ENCODE measurements at regions not wholly inside any gene's neighbourhood (a gene's known extent, or its start where the extent isn't known, plus 50 kb on each side); places are given as distances from the start of the nearest gene placed in this dataset.

DNA sequence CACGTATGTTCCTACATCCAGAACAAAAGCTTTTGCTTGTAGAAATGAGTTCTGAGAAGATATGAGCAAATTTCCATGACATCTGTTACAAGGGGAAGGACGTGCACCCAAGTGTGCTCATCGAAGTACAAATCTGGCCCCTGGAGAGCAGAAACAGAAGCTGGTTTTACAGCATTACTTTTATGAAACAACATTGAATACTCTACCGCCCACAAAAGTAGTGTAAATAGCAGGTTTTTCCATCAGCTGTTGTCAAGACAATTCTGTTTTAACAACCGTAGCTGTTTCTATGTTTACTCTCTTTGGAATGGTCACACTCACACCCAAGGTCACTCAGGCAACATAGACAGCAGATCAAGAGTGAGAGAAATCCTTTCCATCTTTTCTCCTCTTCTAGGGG is 114.2 kb upstream of the SSTR4 start:
- H3K4me3 ChIP-seq (ENCODE audit: low read depth, low read length): no peak overlapping the region

DNA sequence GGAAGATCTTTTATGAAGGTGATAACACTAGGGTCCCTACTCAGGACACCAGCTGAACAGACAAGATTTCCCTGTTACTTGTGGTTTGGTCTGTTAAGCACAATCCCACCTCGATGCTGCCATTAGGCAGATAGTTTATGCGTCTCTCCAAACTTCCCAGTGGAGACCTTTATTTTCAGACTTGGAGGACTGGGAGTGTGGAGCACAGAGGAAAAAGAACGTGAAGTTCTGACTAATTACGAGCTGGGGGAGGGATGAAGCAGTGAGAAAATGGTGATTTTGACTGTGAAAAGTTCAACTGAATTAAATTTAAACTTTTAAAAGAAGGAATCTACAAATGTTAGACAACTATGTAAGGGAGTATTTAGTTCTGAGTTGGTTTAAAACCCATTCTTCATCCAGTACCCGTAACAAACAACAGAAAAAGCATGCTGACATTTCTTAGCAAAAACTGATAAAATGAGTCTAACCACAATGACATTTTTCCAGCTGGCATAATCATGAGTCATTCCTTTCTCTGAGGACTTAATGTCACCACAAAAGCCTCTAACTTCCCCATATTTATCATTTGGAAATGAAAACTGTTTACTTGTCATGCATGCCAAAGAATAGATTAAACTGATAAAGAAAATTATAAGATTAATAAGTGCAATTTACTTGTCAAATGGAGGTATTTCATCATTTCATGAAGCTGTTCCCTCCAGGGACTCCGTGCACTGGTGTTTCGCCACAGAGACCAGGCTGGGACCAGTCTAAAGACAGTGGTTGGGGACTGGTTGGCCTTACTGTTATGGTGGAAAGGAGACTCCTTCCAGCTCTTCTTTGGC is 113.3 kb upstream of the SSTR4 start:
- Histone ChIP-seq H3K27me3 (ENCODE audit: control insufficient read depth, insufficient read depth, low read length) (0 out of 2 replicates have a peak, but pooled peaks cover 5% of the 10 kb centered on the region), H3K36me3 (ENCODE audit: control insufficient read depth, insufficient read depth, low read length) (no peaks in the 10 kb centered on the region), H3K9me3 (ENCODE audit: control insufficient read depth, insufficient read depth, low read depth, low read length) (no peaks in the 10 kb centered on the region), H3K4me3 (ENCODE audit: low read depth, low read length) (no peak overlapping the region), H3K27ac (ENCODE audit: low read depth, low read length) (no peak overlapping the region), H3K4me1 (ENCODE audit: control insufficient read depth, insufficient read depth, low read length) (no peaks in the 10 kb centered on the region), H3K9ac (ENCODE audit: low read length) (no peak overlapping the region)

More for the DNA sequence above, 114.2 kb upstream of the SSTR4 start:
- Histone ChIP-seq H3K9ac (ENCODE audit: low read length) (no peak overlapping the region), H3K27ac (ENCODE audit: low read depth, low read length) (no peak overlapping the region), H3K4me1 (ENCODE audit: control insufficient read depth, insufficient read depth, low read length) (peaks cover 3% of the 10 kb centered on the region; the same call in 1 of the 2 replicates), H3K27me3 (ENCODE audit: control insufficient read depth, insufficient read depth, low read length) (no peaks in the 10 kb centered on the region), H3K36me3 (ENCODE audit: control insufficient read depth, insufficient read depth, low read length) (no peaks in the 10 kb centered on the region), H3K9me3 (ENCODE audit: control insufficient read depth, insufficient read depth, low read depth, low read length) (no peaks in the 10 kb centered on the region)

DNA sequence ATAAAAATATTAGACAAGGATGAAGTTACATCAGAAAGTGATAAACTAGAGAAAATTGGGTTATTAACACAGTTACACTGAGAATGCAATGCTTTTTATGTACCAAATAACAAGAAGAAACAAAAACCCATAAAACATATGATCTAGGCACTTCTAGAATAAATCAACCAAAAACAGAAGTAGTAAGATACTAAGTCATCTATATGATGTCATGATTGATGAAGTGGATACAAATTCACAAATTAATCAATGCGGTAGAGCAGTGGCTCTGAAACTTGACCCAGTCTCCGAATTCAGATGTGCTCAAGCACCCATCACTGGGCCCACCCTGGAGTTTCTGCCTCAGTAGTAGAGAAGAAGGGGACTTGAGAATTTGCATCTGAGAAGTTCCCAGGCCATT is 112.1 kb upstream of the SSTR4 start:
- H3K9me3 ChIP-seq (ENCODE audit: control insufficient read depth, insufficient read depth, low read depth, low read length): no peaks in the 10 kb centered on the region
- H3K4me3 ChIP-seq (ENCODE audit: low read depth, low read length): no peak overlapping the region
- no peak overlapping the region for H3K9ac ChIP-seq (ENCODE audit: low read length)
- no peaks in the 10 kb centered on the region for H3K4me1 ChIP-seq (ENCODE audit: control insufficient read depth, insufficient read depth, low read length)
- 0 out of 2 replicates have a peak, but pooled peaks cover 5% of the 10 kb centered on the region for H3K27me3 ChIP-seq (ENCODE audit: control insufficient read depth, insufficient read depth, low read length)
- no peaks in the 10 kb centered on the region for H3K36me3 ChIP-seq (ENCODE audit: control insufficient read depth, insufficient read depth, low read length)
- no peak overlapping the region for H3K27ac ChIP-seq (ENCODE audit: low read depth, low read length)

DNA sequence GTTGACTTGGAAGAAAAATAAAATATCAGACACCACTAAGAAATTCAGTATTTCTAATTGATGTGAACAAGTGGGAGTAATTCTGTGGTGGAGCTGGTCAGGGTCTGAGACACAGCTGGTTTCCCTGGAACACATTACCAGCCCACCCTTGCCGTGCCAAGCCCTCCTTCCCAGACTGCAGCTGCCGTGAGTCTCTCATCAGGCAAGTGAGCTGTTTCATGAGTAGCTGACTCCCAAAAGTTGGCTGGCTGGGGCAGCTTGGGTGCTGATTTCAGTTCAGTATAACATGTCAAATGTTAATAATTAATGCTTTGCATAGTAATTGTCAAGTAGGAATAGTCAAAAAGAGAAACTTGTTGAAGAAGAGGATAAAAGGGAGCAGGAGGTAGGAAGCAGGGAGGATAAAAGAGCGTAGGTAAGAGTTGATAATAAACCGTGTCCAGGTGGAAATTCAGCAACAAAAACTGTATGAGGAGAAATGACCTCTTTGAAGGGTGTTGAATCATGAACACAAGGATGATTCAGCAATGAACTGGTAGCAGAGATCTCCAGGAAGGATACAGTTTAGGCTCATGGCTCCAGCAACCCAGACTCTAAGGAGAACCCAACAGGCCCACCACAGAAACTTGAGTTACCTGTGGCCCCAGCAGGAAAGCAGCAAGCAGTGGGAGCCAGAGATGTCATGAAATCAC is 110.9 kb upstream of the SSTR4 start:
- H3K9me3 ChIP-seq (ENCODE audit: control insufficient read depth, insufficient read depth, low read depth, low read length): no peaks in the 10 kb centered on the region
- H3K4me1 ChIP-seq (ENCODE audit: control insufficient read depth, insufficient read depth, low read length): no peaks in the 10 kb centered on the region
- no peaks in the 10 kb centered on the region for H3K36me3 ChIP-seq (ENCODE audit: control insufficient read depth, insufficient read depth, low read length)
- 0 out of 2 replicates have a peak, but pooled peaks cover 5% of the 10 kb centered on the region for H3K27me3 ChIP-seq (ENCODE audit: control insufficient read depth, insufficient read depth, low read length)
- no peak overlapping the region for H3K9ac ChIP-seq (ENCODE audit: low read length)
- H3K27ac ChIP-seq (ENCODE audit: low read depth, low read length): no peak overlapping the region
- H3K4me3 ChIP-seq (ENCODE audit: low read depth, low read length): no peak overlapping the region

DNA sequence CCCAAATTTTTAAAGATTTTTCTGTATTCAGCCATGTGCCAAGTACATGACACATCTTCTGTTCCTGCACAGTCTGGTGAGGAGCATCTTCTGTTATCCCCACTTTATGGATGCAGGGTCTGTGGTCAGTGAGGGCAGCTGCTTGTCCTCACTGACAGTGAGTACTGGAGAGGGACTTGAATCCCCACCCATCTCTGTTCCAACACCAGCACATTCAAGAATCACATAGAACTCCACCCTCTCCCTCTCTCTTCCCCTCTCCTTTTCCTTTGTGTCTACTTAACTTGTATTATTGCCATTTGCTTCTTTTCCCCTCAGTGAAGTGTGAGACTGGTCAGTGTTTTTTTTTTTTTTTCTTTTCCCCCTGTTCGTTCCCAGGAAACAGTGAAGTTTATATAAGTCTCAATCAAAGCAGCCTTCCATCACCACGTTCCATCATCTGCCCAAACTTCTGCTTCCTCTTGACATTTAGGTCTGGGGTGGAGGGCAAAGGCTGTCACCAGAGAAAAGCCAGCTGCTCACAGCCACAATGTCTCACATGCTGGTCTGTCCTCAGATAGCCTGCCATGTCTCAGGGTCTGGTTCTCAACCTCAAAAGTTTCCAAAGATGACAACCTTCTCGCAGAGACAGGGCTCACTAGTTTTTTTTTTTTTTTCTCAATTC is 110.0 kb upstream of the SSTR4 start:
- no peaks in the 10 kb centered on the region for H3K36me3 ChIP-seq (ENCODE audit: control insufficient read depth, insufficient read depth, low read length)
- no peak overlapping the region for H3K9ac ChIP-seq (ENCODE audit: low read length)
- H3K4me1 ChIP-seq (ENCODE audit: control insufficient read depth, insufficient read depth, low read length): no peaks in the 10 kb centered on the region
- H3K27ac ChIP-seq (ENCODE audit: low read depth, low read length): no peak overlapping the region
- 0 out of 2 replicates have a peak, but pooled peaks cover 5% of the 10 kb centered on the region for H3K27me3 ChIP-seq (ENCODE audit: control insufficient read depth, insufficient read depth, low read length)
- no peaks in the 10 kb centered on the region for H3K9me3 ChIP-seq (ENCODE audit: control insufficient read depth, insufficient read depth, low read depth, low read length)
- H3K4me3 ChIP-seq (ENCODE audit: low read depth, low read length): no peak overlapping the region

DNA sequence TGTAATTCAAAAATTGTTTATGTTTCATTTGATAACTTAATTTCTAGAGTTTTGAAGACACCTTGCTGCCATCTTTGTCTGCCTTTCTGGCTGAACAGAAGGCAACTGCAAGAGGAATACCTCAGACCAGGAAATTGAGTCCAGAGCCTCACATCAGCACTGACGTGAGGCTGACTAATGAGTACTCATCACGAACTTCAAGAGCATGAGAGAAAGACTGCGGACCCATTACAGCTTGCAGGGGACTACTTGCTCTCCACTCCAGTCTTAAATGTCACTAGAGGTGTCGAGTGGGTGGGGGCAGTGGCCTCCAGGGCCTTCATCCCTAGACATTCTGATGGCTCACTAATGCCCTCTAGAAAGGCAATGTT is 109.5 kb upstream of the SSTR4 start:
- Histone ChIP-seq H3K9me3 (ENCODE audit: control insufficient read depth, insufficient read depth, low read depth, low read length) (no peaks in the 10 kb centered on the region), H3K4me3 (ENCODE audit: low read depth, low read length) (no peak overlapping the region), H3K4me1 (ENCODE audit: control insufficient read depth, insufficient read depth, low read length) (no peaks in the 10 kb centered on the region), H3K27me3 (ENCODE audit: control insufficient read depth, insufficient read depth, low read length) (0 out of 2 replicates have a peak, but pooled peaks cover 5% of the 10 kb centered on the region), H3K27ac (ENCODE audit: low read depth, low read length) (no peak overlapping the region), H3K9ac (ENCODE audit: low read length) (no peak overlapping the region), H3K36me3 (ENCODE audit: control insufficient read depth, insufficient read depth, low read length) (no peaks in the 10 kb centered on the region)

DNA sequence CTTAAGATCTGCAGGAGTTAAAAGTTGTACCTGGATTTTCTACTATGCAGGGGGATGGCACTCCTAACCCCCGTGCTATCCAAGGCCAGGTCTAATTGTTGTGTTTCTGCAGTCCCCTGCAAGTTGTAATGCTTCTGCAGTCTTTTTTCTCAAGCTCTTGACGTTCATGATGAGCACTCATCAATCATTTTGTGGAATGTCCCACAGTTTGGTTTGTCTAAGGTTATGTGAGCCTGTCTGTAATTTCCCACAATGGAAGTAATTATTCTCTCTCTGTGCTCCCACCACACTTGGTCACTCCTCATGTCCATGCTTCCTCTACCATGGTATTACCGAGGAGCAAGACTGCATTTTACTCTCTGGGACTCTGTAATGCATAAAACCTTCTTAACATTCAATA is 107.6 kb upstream of the SSTR4 start:
- Histone ChIP-seq H3K36me3 (ENCODE audit: control insufficient read depth, insufficient read depth, low read length) (no peaks in the 10 kb centered on the region), H3K27me3 (ENCODE audit: control insufficient read depth, insufficient read depth, low read length) (0 out of 2 replicates have a peak, but pooled peaks cover 5% of the 10 kb centered on the region), H3K9ac (ENCODE audit: low read length) (no peak overlapping the region), H3K4me1 (ENCODE audit: control insufficient read depth, insufficient read depth, low read length) (no peaks in the 10 kb centered on the region), H3K4me3 (ENCODE audit: low read depth, low read length) (no peak overlapping the region), H3K9me3 (ENCODE audit: control insufficient read depth, insufficient read depth, low read depth, low read length) (no peaks in the 10 kb centered on the region), H3K27ac (ENCODE audit: low read depth, low read length) (no peak overlapping the region)

DNA sequence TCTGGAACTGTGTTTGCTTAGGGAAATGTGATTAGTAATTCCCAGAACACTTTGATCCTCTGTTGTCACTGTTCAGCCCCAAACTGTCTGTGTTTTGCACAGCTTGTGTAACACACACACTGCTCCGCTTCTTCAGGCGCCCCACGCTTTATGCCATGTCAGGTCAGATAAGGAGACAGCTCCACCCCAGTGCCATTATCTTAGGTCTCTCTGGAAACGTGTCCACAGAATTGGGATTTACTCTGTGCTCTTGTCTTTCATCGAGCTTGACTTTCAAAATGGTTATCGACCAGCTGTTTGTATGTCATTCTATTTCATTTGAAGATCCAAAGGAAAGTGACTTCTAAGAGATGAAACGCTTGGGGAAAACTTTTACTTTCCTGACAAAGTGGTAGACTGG is 106.4 kb upstream of the SSTR4 start:
- no peak overlapping the region for H3K27ac ChIP-seq (ENCODE audit: low read depth, low read length)
- no peak overlapping the region for H3K4me3 ChIP-seq (ENCODE audit: low read depth, low read length)
- 0 out of 2 replicates have a peak, but pooled peaks cover 5% of the 10 kb centered on the region for H3K27me3 ChIP-seq (ENCODE audit: control insufficient read depth, insufficient read depth, low read length)
- no peaks in the 10 kb centered on the region for H3K36me3 ChIP-seq (ENCODE audit: control insufficient read depth, insufficient read depth, low read length)
- H3K9ac ChIP-seq (ENCODE audit: low read length): no peak overlapping the region
- no peaks in the 10 kb centered on the region for H3K9me3 ChIP-seq (ENCODE audit: control insufficient read depth, insufficient read depth, low read depth, low read length)
- H3K4me1 ChIP-seq (ENCODE audit: control insufficient read depth, insufficient read depth, low read length): no peaks in the 10 kb centered on the region

DNA sequence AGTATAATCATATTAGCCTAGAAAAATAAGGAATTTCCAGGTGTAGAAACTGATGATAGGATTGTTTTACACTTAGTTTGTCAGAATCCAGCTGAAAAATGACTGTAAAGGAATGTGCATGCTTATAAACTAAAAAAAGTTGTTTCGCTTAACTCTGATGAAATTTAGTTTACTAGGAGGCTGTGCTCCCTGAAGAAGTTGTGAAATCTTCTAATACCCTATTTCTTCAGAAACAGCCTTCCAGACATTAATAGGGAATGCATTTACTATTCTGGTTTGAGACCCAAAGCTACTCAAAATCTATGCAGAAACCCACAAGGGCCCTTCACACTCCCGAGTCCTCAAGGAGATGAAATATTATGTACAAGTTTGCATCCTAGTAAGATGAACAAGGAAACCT is 105.5 kb upstream of the SSTR4 start:
- no peaks in the 10 kb centered on the region for H3K9me3 ChIP-seq (ENCODE audit: control insufficient read depth, insufficient read depth, low read depth, low read length)
- no peak overlapping the region for H3K4me3 ChIP-seq (ENCODE audit: low read depth, low read length)
- H3K27ac ChIP-seq (ENCODE audit: low read depth, low read length): no peak overlapping the region
- H3K27me3 ChIP-seq (ENCODE audit: control insufficient read depth, insufficient read depth, low read length): 0 out of 2 replicates have a peak, but pooled peaks cover 5% of the 10 kb centered on the region
- no peak overlapping the region for H3K9ac ChIP-seq (ENCODE audit: low read length)
- H3K36me3 ChIP-seq (ENCODE audit: control insufficient read depth, insufficient read depth, low read length): no peaks in the 10 kb centered on the region
- no peaks in the 10 kb centered on the region for H3K4me1 ChIP-seq (ENCODE audit: control insufficient read depth, insufficient read depth, low read length)

DNA sequence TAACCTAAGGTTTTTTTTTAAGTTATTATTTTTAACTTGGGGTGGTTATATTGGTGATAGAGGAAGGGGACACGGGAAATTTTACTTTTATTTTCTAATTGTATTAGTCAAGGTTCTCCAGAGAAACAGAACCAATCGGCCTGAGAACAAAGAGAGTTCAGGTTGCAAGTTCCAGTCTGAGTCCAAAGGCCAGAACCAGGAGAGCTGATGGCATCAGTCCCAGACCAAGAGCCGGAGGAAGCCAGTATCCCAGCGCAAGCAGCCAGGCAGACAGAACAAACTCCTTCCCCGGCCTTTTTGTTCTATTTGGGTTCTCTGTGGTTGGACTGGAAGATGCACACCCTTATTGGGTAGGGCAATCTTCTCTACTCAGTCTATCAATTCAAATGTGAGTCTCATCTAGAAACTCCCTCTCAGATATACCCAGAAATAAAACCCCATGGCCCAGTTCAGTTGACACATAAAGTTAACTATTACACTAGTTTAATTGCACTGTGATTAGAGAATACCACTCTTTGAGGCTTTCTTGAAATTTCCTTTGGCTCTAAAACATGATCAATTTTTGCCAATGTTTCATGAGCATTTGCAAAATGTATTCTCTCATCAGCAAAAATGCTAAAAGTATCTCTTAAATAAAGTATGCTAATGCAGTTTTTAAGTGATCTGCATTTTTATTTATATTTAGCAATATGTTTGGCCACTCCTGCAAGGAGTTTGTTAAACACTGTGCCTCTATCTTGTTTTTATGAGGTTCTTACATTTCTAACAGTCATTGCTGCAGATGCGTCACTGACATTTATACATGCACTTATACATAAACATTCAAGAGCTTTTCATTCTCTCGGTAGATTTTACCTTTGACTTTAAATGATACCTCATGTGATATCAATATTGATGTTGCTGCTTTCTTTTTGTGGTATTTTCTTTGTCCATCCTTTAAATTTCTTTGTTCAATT is 103.2 kb upstream of the SSTR4 start:
- no peak overlapping the region for H3K4me3 ChIP-seq (ENCODE audit: low read depth, low read length)
- H3K4me1 ChIP-seq (ENCODE audit: control insufficient read depth, insufficient read depth, low read length): no peaks in the 10 kb centered on the region
- H3K9ac ChIP-seq (ENCODE audit: low read length): no peak overlapping the region
- no peak overlapping the region for H3K27ac ChIP-seq (ENCODE audit: low read depth, low read length)
- no peaks in the 10 kb centered on the region for H3K36me3 ChIP-seq (ENCODE audit: control insufficient read depth, insufficient read depth, low read length)
- H3K9me3 ChIP-seq (ENCODE audit: control insufficient read depth, insufficient read depth, low read depth, low read length): no peaks in the 10 kb centered on the region
- H3K27me3 ChIP-seq (ENCODE audit: control insufficient read depth, insufficient read depth, low read length): no peaks in the 10 kb centered on the region

Measured in HUES6 (cell line).